ENCODE measurements at regions not wholly inside any gene's neighbourhood (a gene's known extent, or its start where the extent isn't known, plus 50 kb on each side); places are given as distances from the start of the nearest gene placed in this dataset.
"Not testable (repeated sequence)": the region's sequence is repeated elsewhere in the genome, so short reads cannot be mapped to it uniquely, and the experiment has no call there.

- intact Hi-C loops (cut with micrococcal nuclease), result no loop called here
These were observed 118.7 kb upstream of the PTPRG start for GRCh38 chr3:61442696-61443095.

- intact Hi-C loops (cut with micrococcal nuclease), result no loop called here
These were observed 117.5 kb upstream of the PTPRG start for GRCh38 chr3:61443886-61444285.

GRCh38 chr3:61444782-61445181 lies 116.6 kb upstream of the PTPRG start:
- intact Hi-C loops (cut with micrococcal nuclease), result no loop called here

GRCh38 chr3:61445924-61446323 lies 115.4 kb upstream of the PTPRG start:
- intact Hi-C loops (cut with micrococcal nuclease), result no loop called here

GRCh38 chr3:61446341-61446740 lies 115.0 kb upstream of the PTPRG start:
- intact Hi-C loops (cut with micrococcal nuclease), result no loop called here

- intact Hi-C loops (cut with micrococcal nuclease), result no loop called here
These were observed 113.0 kb upstream of the PTPRG start for GRCh38 chr3:61448378-61448777.

- intact Hi-C loops (cut with micrococcal nuclease), result no loop called here
These were observed 111.9 kb upstream of the PTPRG start for GRCh38 chr3:61449327-61450040.

DNA sequence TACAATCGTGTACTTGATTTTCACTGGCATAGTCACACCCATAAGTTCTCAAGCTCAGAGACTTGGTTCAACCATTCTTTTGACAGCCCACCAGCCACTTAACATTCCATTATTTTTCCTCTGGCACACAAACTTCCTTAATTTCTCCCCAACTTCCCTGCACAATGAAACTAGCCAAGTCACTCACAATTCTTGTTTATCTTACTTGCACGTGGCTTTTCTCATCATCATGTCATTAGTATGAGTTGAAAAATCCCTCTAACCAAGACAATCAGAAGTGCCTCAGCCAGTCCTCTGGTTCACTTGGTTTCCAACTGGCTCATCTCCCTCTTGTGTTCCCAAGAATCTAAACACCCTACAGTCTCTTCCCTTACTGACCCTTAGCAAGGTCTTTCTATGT lies 110.5 kb upstream of the PTPRG start:
- intact Hi-C loops (cut with micrococcal nuclease), result no loop called here

- intact Hi-C loops (cut with micrococcal nuclease), result no loop called here
These were observed 109.5 kb upstream of the PTPRG start for GRCh38 chr3:61451841-61452240.

DNA sequence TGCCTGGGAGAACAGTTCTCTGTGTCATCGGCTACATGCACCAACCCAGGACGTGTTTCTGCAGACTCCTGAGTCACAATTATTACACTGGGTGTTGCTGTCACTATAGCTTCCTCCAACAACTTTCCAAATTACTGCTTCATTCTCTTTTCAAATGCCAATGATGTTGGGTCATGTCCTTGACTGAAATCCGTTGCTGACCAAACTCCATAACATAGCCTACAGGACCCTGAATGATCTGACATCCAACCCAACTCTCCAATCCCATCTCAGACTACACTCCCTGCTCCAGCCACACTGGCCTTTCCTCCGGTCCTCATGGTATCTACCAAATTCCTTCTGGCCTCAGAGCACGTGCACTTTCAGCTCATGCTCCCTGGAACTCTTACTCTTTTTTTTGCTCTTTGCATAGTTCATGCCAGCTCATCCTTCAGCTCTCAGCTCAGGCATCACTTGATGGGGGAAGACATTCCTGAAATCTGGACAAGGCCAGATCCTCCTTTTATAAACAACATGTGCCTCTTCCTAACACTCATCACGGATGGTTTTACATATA lies 108.8 kb upstream of the PTPRG start:
- intact Hi-C loops (cut with micrococcal nuclease), result no loop called here

DNA sequence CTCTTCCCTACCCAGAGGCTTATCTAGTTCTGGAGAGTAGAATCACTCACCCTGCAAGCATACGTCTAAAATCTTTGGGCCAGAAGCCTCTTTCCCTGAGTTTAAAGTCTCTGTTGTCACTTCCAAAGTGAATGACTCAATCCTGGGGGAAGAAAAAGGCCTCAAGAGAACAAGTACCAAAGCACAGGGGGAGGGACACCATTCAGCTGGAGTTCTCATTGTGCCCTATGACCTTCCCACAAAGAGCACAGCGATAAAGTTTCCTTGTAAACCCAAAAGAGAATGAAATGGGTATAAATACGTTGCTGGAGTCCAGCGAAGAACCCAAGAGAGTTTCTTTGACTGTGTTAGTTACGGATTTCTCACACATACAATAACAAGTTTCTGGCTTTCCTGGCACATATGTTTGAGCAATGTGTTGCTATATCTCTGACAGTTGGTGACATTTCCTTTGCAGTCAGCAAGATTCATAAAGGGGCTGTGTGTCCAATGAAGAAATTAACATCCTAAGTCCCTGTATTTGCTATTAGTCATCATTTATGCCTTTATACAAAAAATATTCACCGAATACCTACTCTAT lies 107.3 kb upstream of the PTPRG start:
- intact Hi-C loops (cut with micrococcal nuclease), result no loop called here

DNA sequence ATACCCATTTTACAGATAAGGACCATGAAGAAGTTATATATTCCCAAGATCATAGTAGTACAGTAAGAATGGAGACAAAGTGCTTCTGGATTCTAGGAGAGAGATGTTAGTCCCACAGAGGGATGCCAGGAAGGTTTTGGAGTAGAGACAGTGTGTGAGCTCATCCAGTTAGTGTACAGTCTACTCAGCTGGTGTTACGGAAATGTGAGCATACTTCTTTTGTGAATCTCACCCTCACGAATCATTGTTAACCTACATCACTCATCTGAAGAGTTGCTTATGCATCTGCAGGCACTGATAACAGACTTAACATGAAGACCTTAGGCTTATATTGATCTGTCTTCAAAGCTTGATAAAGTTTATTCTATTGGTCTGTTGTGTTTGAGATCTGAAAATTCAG lies 106.6 kb upstream of the PTPRG start:
- intact Hi-C loops (cut with micrococcal nuclease), result no loop called here

- intact Hi-C loops (cut with micrococcal nuclease), result no loop called here
These were observed 100.7 kb upstream of the PTPRG start for GRCh38 chr3:61460636-61461035.

- intact Hi-C loops (cut with micrococcal nuclease), result no loop called here
These were observed 98.2 kb upstream of the PTPRG start for GRCh38 chr3:61463191-61463590.

- intact Hi-C loops (cut with micrococcal nuclease), result no loop called here
These were observed 96.7 kb upstream of the PTPRG start for GRCh38 chr3:61464518-61465140.

DNA sequence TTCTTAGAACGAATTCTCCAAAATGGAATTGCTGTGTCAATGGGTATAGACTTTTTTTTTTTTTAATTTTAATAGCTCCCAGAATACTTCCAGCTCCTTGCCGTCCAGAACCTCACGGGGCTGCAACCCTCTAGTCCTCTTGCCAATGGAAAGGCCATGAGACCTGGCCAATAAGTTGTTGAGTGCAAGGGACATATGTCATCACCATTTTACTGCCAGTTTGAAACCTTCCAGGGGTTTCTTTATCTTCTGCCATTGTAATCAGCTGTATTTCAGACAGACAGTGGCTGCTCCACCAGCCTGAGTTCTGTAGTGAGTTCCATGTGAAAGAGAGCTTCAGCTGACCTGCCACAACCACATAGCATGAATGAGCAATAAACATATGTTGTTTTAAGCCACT lies 95.0 kb upstream of the PTPRG start:
- intact Hi-C loops (cut with micrococcal nuclease), result no loop called here

- intact Hi-C loops (cut with micrococcal nuclease), result no loop called here
These were observed 77.4 kb upstream of the PTPRG start for GRCh38 chr3:61483997-61484396.

DNA sequence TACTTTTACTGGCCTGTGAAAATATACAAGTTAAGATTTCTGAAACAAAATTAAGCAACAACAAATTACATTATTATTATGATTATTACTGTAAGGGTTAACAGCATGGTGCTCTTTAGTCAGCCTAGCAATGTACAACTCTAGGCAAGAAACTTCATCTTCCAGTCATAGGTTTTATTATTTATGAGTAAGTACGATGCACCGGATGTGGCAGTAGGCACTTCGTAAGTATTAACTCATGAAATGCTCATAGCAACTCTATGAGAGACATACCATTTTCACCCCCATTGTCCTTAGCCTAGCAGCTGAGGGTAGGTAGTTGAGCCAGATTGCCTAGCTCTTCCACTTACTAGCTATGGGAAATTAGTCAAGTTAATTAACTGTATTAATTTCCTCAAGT lies 68.0 kb upstream of the PTPRG start:
- intact Hi-C loops (cut with micrococcal nuclease), result no loop called here

- intact Hi-C loops (cut with micrococcal nuclease), result not testable (repeated sequence)
These were observed 67.1 kb upstream of the PTPRG start for GRCh38 chr3:61494309-61494708.

- intact Hi-C loops (cut with micrococcal nuclease), result no loop called here
These were observed 63.9 kb upstream of the PTPRG start for GRCh38 chr3:61497463-61497862.

DNA sequence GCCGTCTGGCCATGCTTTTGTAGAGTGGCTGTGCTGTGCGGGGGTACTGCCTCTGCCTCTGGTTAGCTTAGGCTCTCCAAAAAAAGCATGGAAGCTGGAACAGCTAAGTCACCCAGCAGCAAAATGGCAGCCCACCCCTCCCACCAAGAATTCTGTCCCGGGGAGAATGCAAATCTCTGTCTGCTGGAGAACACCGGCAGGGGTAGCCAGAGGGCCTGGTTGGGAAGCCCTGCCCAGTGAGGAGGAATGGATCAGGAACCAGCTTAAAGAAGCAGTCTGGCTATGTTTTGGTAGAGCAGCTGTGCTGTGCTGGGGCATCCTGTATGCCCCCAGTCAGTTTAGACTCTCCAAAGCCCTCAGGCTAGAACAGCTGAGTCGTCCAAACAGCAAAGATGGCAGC lies 56.2 kb upstream of the PTPRG start:
- intact Hi-C loops (cut with micrococcal nuclease), result no loop called here

DNA sequence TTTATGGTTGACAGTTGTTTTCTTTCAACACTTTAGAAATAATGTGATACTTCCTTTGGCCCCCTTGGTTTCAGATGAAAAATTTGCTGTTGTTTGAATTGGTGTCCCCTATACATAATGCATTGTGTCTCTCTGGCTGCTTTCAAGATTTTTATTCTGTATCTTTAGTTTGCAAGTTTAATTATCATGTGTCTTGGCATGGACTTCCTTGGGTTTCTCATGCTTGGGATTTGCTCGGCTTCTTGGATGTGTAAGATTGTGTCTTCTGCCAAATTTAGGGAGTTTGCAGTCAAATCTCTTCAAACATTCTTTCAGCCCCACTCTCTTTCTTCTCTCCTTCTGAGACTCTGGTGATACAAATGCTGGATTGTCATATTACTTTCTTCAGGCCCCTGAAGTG lies 53.4 kb upstream of the PTPRG start:
- intact Hi-C loops (cut with micrococcal nuclease), result no loop called here
